ENCODE measurements at regions not wholly inside any gene's neighbourhood (a gene's known extent, or its start where the extent isn't known, plus 50 kb on each side); places are given as distances from the start of the nearest gene placed in this dataset.

- POLR2A ChIA-PET (ENCODE audit: partially characterized antibody), result no interaction called here
- Histone ChIP-seq H2BK5ac (ENCODE audit: low read depth, low read length) (no peak overlapping the region), H3K4ac (replicated peaks; ENCODE audit: insufficient read length, low read depth, low read length) (no peak overlapping the region), H3K4me1 (replicated peaks in 1 of 4; ENCODE audit: control insufficient read depth in 3 of 4, insufficient read depth in 4 of 4, low read length in 3 of 4) (no peaks in the 10 kb centered on the region), H3K56ac (replicated peaks; ENCODE audit: insufficient read length, low read depth, low read length) (no peak overlapping the region), H3K23me2 (ENCODE audit: low read depth, low read length) (no peaks in the 10 kb centered on the region), H2BK20ac (ENCODE audit: low read length) (no peak overlapping the region), H3K14ac (ENCODE audit: insufficient read length) (no peak overlapping the region), H4K5ac (ENCODE audit: insufficient read length, low read depth, low read length) (no peak overlapping the region), H2AFZ (ENCODE audit: low read length) (no peak overlapping the region), H3K4me3 (ENCODE audit: extremely low read depth in 1 of 4, insufficient read depth in 2 of 4, low read depth in 3 of 4, low read length in 4 of 4) (no peak overlapping the region), H2BK120ac (replicated peaks; ENCODE audit: low read depth, low read length) (no peak overlapping the region), H3K18ac (ENCODE audit: extremely low read depth, low read length) (no peak overlapping the region), H3K27ac (ENCODE audit: low read depth, low read length) (no peak overlapping the region), H4K91ac (replicated peaks; ENCODE audit: insufficient read length, low read length) (no peak overlapping the region), H3K36me3 (ENCODE audit: control insufficient read depth in 2 of 4, insufficient read depth in 4 of 4, low read length in 3 of 4) (no peaks in the 10 kb centered on the region), H2AK5ac (ENCODE audit: low read depth, low read length) (no peak overlapping the region), H3K27me3 (replicated peaks in 1 of 4; ENCODE audit: control insufficient read depth in 3 of 4, extremely low read depth in 1 of 4, insufficient read depth in 3 of 4, low read length in 3 of 4) (no peaks in the 10 kb centered on the region), H4K8ac (ENCODE audit: extremely low read depth, insufficient read depth, low read length) (no peak overlapping the region), H4K20me1 (replicated peaks in 1 of 2; ENCODE audit: control insufficient read depth in 1 of 2, insufficient read depth in 2 of 2, low read length in 2 of 2) (no peaks in the 10 kb centered on the region), H3K9ac (replicated peaks in 1 of 4; ENCODE audit: extremely low read depth in 1 of 4, low read depth in 3 of 4, low read length in 3 of 4) (no peak overlapping the region), H3K4me2 (ENCODE audit: insufficient read depth in 1 of 2, low read depth in 2 of 2, low read length in 2 of 2) (no peak overlapping the region), H3K23ac (ENCODE audit: insufficient read length) (no peak overlapping the region), H3K9me3 (ENCODE audit: insufficient read depth in 2 of 2, low read depth in 1 of 2, low read length in 1 of 2) (no peaks in the 10 kb centered on the region), H3K79me2 (ENCODE audit: control insufficient read depth in 1 of 2, insufficient read depth in 2 of 2, low read length in 2 of 2) (no peaks in the 10 kb centered on the region), H2BK15ac (ENCODE audit: low read length) (no peak overlapping the region), H2BK12ac (ENCODE audit: low read depth, low read length) (no peak overlapping the region), H3K79me1 (ENCODE audit: low read depth, low read length) (no peaks in the 10 kb centered on the region)
- no peak for DNase-seq (ENCODE audit: low read depth in 1 of 2, low spot score in 2 of 2)
- no peak for FAIRE-seq
- TF ChIP-seq SUZ12 (IDR thresholded peaks at IDR 0.05; ENCODE audit: low read length) (no peak), ATF2 (IDR thresholded peaks at IDR 0.05; ENCODE audit: low read length) (no peak), EP300 (IDR thresholded peaks at IDR 0.05; ENCODE audit: borderline replicate concordance in 1 of 2, low read depth in 2 of 2, low read length in 2 of 2) (no peak), RNF2 (IDR thresholded peaks at IDR 0.05; ENCODE audit: borderline replicate concordance, low read depth, low read length, missing control alignments, poor library complexity, severe bottlenecking) (no peak), MAFK (IDR thresholded peaks at IDR 0.05; ENCODE audit: low read depth, low read length) (no peak), CREB1 (IDR thresholded peaks at IDR 0.05) (no peak), POLR2A (IDR thresholded peaks at IDR 0.05; ENCODE audit: control extremely low read depth in 1 of 2, low read depth in 2 of 2, low read length in 2 of 2) (no peak), CEBPB (IDR thresholded peaks at IDR 0.05; ENCODE audit: low read depth, low read length) (no peak), SP1 (IDR thresholded peaks at IDR 0.05; ENCODE audit: low read depth, low read length) (no peak)
- CTCF ChIA-PET (ENCODE audit: partially characterized antibody), result no interaction called here
- WGBS, 2 experiments (ENCODE audit: extremely low coverage in 1 of 2, insufficient coverage in 1 of 2, insufficient read length in 1 of 2, insufficient replicate concordance in 2 of 2, low coverage in 1 of 2, low lambda C conversion rate in 2 of 2, missing lambda C conversion rate in 1 of 2), result 91% methylated on average over 3 of the region's 3 CpGs; no CpG with 5 or more reads in 1 of the 2 experiments
Measured at GRCh38 chr3:102887431-102887830, 452.6 kb downstream of the ZPLD1 start.
